HEK293 (cell line): ENCODE measurements at regions not wholly inside any gene's neighbourhood (a gene's known extent, or its start where the extent isn't known, plus 50 kb on each side); places are given as distances from the start of the nearest gene placed in this dataset.

ENCODE experiments used
- CTCF ChIP-seq: fragments of 450-650 bp; formaldehyde crosslinking; IDR thresholded peaks from 2 replicates; pipeline ENCODE4 v1.5.1; 2016; ENCODE audit warnings: missing biosample characterization, missing genetic modification characterization
- ZBTB6 ChIP-seq: fragments of 450-650 bp; formaldehyde crosslinking; IDR thresholded peaks from 2 replicates; pipeline ENCODE4 v1.5.1; 2017; ENCODE audit warnings: missing biosample characterization, missing genetic modification characterization
- ZBTB8A ChIP-seq: fragments of 450-650 bp; formaldehyde crosslinking; IDR thresholded peaks from 2 replicates; pipeline ENCODE4 v1.5.1; 2016; ENCODE audit warnings: missing biosample characterization, missing genetic modification characterization
- ZNF391 ChIP-seq: fragments of 450-650 bp; formaldehyde crosslinking; IDR thresholded peaks from 2 replicates; pipeline ENCODE4 v1.5.1; 2016; ENCODE audit warnings: low read depth, missing biosample characterization, missing genetic modification characterization, borderline replicate concordance
- ZNF768 ChIP-seq: fragments of 450-650 bp; formaldehyde crosslinking; IDR thresholded peaks from 2 replicates; pipeline ENCODE4 v1.5.1; 2018; ENCODE audit warnings: missing biosample characterization, mild to moderate bottlenecking, missing genetic modification characterization
- ZSCAN5A ChIP-seq: fragments of 450-650 bp; formaldehyde crosslinking; IDR thresholded peaks from 2 replicates; pipeline ENCODE4 v1.5.1; 2016; ENCODE audit warnings: missing biosample characterization, missing genetic modification characterization

GRCh38 chr12:28032811-28033537 lies 60.4 kb upstream of the PTHLH start:
- TF ChIP-seq ZNF768 (tag by site-specific recombination) = no peak
- TF ChIP-seq ZBTB6 (tag by site-specific recombination) = no peak
- no peak for TF ChIP-seq CTCF (tag by site-specific recombination)
- no peak for TF ChIP-seq ZNF391
- no peak for TF ChIP-seq ZSCAN5A (tag by site-specific recombination)
- no peak for TF ChIP-seq ZBTB8A (tag by site-specific recombination)
